Large intestine (tissue), 3 donors: ENCODE measurements at regions not wholly inside any gene's neighbourhood (a gene's known extent, or its start where the extent isn't known, plus 50 kb on each side); places are given as distances from the start of the nearest gene placed in this dataset.

ENCODE experiments used
- DNase-seq, 2 donors: peaks; one replicate each; pipeline versions ENCODE4 v3.0.0 to v3.0.0-alpha.2; 2013
- H3K27ac ChIP-seq: one replicate; pipeline ENCODE4 v1.5.1; 2013; ENCODE audit warnings: low read length
- H3K27me3 ChIP-seq: 2 replicates; pipeline ENCODE4 v1.6.1; 2013; ENCODE audit warnings: low read length; ENCODE audit not compliant: control insufficient read depth, insufficient read depth
- H3K36me3 ChIP-seq: 2 replicates; pipeline ENCODE4 v1.6.1; 2013; ENCODE audit warnings: low read length; ENCODE audit not compliant: control insufficient read depth, insufficient read depth
- H3K4me1 ChIP-seq: one replicate; pipeline ENCODE4 v1.6.1; 2013; ENCODE audit warnings: low read length; ENCODE audit not compliant: control insufficient read depth, insufficient read depth
- H3K4me3 ChIP-seq: one replicate; pipeline ENCODE4 v1.5.1; 2013; ENCODE audit warnings: low read length
- H3K9me3 ChIP-seq: one replicate; pipeline ENCODE4 v1.6.1; 2013; ENCODE audit warnings: mild to moderate bottlenecking, low read depth, low read length, moderate library complexity; ENCODE audit not compliant: control insufficient read depth
- WGBS: methylation state at CpG from one replicate; pipeline ENCODE4 v1.1.5; 2013; ENCODE audit warnings: low lambda C conversion rate; ENCODE audit not compliant: insufficient coverage; 5-methylcytosine and 5-hydroxymethylcytosine counted together

DNA sequence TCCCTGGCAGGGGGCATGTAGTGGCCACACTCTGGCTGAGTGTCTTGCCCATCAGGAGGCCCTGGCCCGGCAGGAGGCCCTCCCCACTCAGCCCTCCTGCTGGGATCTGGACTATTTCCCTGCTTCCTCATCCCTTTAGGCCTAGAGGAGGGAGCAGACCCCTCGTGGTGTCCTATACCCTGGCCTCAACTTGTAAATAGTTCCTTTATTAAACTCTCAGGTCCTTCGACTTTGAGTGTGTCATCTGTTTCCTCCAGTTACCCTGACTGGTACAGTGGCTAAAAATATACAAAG, 166.7 kb upstream of the GLI2 start:
- H3K4me1 ChIP-seq, result peaks cover 41% of the 10 kb centered on the region
- 80% methylated on average over 1 of the region's 3 CpGs for WGBS
- peaks cover 16% of the 10 kb centered on the region for H3K27me3 ChIP-seq
- peaks cover 2% of the 10 kb centered on the region for H3K9me3 ChIP-seq
- no peak for DNase-seq
- H3K4me3 ChIP-seq, result no peak overlapping the region
- no peak overlapping the region for H3K27ac ChIP-seq
- H3K36me3 ChIP-seq, result no peaks in the 10 kb centered on the region

DNA sequence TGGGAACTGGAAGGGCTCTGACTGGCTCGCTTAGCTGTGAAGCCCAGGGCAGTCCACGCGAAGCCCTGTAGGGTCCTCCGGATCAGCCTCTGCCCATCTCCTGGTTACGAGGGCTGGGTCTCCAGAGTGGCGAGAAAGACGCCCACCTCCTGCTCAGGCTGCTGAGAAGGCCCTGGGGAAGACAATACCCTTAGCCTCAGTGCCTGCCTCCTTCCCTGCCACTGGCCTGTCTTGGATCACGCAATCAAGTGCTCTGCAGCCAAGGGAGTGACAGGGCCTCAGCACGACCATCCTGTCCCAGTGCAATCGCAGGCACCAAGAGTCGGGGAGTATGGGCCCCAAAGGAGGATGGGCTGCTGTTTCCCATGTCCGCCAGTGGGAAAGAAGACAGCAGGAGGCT, 165.7 kb upstream of the GLI2 start:
- DNase-seq, result no peak
- no peak overlapping the region for H3K27ac ChIP-seq
- H3K4me3 ChIP-seq, result no peak overlapping the region
- H3K9me3 ChIP-seq, result no peaks in the 10 kb centered on the region
- WGBS, result no CpG with 5 or more reads among the region's 12 CpGs
- peaks cover 19% of the 10 kb centered on the region for H3K27me3 ChIP-seq
- no peaks in the 10 kb centered on the region for H3K36me3 ChIP-seq
- peaks cover 30% of the 10 kb centered on the region for H3K4me1 ChIP-seq

DNA sequence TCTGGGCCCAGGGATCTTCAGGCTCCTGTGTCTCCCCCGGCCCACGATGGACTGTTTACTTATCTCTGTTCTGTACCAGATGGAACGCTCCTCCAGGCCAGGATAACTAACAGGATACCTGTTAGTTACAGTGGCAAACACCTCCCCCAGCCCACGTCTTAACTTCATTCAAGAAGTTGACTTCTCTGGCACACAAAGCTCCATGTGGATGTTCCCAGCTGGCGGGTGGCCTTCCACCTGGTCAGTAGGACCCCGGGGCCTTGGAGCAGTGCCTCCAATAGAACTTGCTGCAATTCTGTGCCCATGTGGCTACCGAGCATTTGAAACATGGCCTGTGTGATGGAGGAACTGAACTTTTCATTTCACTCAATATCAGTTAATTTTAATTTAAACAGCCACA, 165.1 kb upstream of the GLI2 start:
- Histone ChIP-seq H3K36me3 (no peaks in the 10 kb centered on the region), H3K4me1 (peaks cover 25% of the 10 kb centered on the region), H3K27ac (no peak overlapping the region), H3K4me3 (no peak overlapping the region), H3K9me3 (no peaks in the 10 kb centered on the region), H3K27me3 (peaks cover 24% of the 10 kb centered on the region)
- no CpG with 5 or more reads among the region's 7 CpGs for WGBS
- no peak for DNase-seq

DNA sequence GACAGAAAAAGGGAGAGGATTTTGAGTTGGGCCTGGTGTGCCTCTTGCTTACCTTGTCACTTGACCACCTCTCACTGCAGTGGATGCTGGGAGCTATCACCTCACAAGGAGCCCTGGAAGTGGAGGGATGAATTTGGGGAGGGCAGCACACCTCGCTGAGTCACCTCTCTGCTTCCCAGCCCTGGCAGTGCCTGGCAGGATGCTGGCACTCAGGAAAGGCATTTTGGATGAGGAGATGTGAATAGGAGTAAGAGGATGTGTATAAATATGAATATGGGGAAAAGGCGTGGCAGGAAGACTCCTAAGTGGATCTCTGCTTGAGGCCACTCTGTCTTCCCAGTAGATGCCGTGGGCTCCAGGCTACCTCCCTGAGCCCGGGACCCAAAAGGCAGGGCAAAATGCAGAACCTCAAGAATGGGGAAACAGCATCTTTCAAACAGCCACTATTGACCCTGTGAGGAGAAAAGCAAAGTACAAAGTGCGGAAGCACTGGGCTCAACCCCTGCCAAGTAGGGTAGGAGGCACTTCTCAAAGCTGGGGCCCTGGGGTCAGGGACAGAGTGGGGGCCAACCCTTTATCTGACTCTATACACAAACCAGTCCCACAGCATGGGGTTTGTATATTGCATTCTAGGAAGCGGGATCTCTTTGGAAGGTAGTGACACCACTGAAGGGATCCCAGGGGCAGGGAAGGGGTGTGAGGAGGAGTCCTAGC, 164.5 kb upstream of the GLI2 start:
- Histone ChIP-seq H3K27ac (no peak overlapping the region), H3K27me3 (peaks cover 31% of the 10 kb centered on the region), H3K4me3 (no peak overlapping the region), H3K4me1 (peaks cover 19% of the 10 kb centered on the region), H3K9me3 (no peaks in the 10 kb centered on the region), H3K36me3 (no peaks in the 10 kb centered on the region)
- DNase-seq, result peak in 1 of 2 donors; percentile 61
- no CpG with 5 or more reads among the region's 6 CpGs for WGBS

DNA sequence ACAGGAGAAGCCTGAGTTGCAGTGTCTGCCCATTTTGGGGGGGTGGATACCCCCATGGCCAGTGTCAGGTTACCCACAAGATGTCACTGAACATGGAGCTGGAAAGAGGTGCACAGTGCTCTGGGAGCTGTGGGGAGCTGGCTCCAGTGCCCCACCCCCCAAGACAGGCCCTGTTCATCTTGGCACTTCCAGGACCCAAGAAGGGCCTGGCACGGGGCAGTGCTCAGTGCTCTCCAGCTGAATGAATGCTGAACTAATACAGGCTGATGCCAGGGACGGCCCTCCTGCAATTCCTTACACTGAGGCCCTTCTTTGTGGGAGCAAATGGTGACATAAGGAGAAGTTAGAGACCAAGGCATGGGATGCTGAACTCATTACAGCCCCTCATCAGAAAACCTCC, 163.4 kb upstream of the GLI2 start:
- Histone ChIP-seq H3K36me3 (no peaks in the 10 kb centered on the region), H3K9me3 (no peaks in the 10 kb centered on the region), H3K27me3 (peaks cover 36% of the 10 kb centered on the region), H3K4me3 (no peak overlapping the region), H3K27ac (no peak overlapping the region), H3K4me1 (peaks cover 13% of the 10 kb centered on the region)
- WGBS, result no CpG with 5 or more reads among the region's 2 CpGs
- no peak for DNase-seq

DNA sequence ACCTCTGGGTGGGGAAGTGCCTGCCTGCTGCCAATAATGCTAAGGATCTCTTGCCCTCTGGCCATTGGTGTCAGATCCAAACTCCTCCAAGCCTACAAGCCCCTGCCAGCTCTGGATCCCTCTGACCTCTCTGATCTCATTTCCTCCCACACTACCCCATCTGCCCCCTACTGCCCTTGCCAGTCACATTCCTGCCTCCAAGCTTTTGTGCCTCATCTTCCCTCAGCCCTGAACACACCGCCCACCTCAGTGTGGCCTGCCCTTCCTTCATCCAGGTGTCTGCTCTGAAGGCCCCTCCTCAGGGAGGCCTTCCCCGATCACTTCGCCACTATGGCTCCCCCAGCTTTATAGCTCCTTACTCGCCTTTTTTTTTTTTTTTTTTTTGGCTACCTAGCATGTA, 161.0 kb upstream of the GLI2 start:
- H3K9me3 ChIP-seq, result no peaks in the 10 kb centered on the region
- no peak overlapping the region for H3K27ac ChIP-seq
- peaks cover 11% of the 10 kb centered on the region for H3K4me1 ChIP-seq
- no peaks in the 10 kb centered on the region for H3K36me3 ChIP-seq
- peaks cover 37% of the 10 kb centered on the region for H3K27me3 ChIP-seq
- DNase-seq, result no peak
- 88% methylated on average over 4 of the region's 4 CpGs for WGBS
- no peak overlapping the region for H3K4me3 ChIP-seq

DNA sequence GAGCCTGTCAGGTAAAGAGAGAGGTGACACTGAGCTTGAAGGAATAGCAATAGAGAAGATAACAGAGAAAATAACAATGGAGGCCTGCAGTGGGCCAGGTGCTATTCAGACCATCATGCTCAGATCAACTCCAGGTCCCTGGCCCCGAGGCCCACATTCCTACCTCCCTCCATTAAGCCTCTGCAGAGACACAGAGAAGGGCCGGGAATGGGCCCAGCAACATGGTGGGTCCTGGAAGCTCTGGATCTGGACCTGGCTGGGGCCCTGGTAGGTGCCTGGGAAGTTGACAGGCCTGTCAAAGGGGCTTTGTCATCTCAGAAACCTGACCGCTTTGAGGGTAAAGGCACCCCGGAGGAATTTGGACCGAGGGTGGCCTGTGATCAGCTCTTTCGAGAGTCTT, 159.7 kb upstream of the GLI2 start:
- H3K4me3 ChIP-seq, result no peak overlapping the region
- no peaks in the 10 kb centered on the region for H3K9me3 ChIP-seq
- no peak overlapping the region for H3K27ac ChIP-seq
- H3K4me1 ChIP-seq, result peaks cover 10% of the 10 kb centered on the region
- DNase-seq, result no peak
- H3K36me3 ChIP-seq, result no peaks in the 10 kb centered on the region
- H3K27me3 ChIP-seq, result peaks cover 47% of the 10 kb centered on the region
- no CpG with 5 or more reads among the region's 6 CpGs for WGBS

DNA sequence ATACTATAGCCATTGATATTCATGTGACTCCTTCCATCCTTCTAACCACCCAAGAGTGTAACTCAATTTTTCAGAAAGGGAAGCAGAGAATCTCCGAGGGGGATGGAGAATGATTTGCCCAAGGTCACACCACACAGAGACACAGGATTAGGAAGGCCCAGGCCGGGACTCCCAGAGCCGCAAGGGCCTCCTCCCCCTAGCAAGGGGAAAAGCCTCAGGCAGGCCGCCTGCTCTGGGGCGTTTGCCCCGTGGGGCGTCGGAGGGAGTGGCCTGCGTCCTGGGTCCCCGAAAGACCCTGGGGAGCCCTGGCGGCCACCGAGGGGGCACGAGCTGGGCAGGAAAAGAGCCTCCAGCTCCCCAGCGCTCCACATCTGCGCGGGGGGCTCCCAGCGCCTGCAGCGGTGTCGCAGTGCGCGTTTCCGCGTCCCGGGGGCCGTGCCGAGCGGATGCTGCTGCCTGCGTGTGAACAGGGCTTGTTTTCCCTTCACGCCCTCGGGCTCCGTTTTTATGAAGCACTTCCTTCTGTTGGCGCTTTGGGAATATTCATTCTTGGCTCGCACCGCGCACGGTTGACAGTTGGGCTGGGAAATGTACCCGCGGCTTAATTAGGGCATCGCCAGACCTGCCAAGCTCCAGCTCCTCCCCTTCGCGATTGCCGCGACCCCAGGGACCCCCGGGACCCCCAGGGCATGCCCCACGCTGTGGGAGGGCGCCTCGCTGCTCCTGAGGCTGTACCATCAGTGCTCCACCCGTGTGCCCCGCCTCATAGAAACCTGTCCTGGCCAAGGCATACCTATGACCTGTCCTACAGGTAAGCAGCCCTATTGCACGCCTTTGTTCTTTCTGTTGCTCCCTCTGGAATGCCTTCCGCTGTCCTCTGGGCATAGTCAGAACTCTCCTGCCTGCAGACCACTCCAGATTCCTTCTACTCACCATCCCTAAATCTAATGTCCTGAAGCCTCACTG, 158.9 kb upstream of the GLI2 start:
- H3K27me3 ChIP-seq, result peaks cover 48% of the 10 kb centered on the region
- no peak overlapping the region for H3K27ac ChIP-seq
- peak overlapping the region; percentile 11 for H3K4me3 ChIP-seq
- 40% methylated on average over 1 of the region's 51 CpGs for WGBS
- H3K9me3 ChIP-seq, result no peaks in the 10 kb centered on the region
- DNase-seq, result no peak
- peaks cover 1% of the 10 kb centered on the region for H3K4me1 ChIP-seq
- no peaks in the 10 kb centered on the region for H3K36me3 ChIP-seq

DNA sequence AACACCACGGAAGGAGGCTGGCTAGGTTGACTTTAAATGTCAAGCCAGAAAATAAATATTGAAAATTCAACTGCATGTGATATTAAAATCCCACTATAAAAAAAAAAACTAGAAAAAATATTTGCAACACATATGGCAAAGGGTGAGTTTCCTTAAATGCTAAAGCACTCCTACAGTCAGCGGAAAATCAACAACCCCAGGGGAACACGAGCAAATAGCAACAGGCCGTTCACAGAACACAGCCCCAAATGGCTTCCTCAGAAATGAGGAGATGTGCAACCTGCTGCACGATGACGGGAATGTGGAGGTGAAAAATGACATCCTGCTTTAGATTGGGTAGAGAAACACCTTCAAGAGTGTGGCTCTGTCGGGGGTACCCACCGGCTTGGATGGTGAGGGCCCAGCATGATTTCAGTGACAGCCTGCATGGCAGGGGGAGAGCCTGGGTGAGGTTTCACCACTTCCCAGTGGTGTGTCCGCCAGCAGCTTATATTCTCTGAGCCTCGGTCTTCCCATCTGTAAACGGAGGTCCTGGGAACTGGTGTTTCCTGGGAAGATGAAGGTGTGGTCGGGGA, 157.9 kb upstream of the GLI2 start:
- no peak for DNase-seq
- Histone ChIP-seq H3K4me3 (no peak overlapping the region), H3K27me3 (peaks cover 51% of the 10 kb centered on the region), H3K36me3 (no peaks in the 10 kb centered on the region), H3K4me1 (no peaks in the 10 kb centered on the region), H3K27ac (no peak overlapping the region), H3K9me3 (no peaks in the 10 kb centered on the region)
- no CpG with 5 or more reads among the region's 12 CpGs for WGBS

DNA sequence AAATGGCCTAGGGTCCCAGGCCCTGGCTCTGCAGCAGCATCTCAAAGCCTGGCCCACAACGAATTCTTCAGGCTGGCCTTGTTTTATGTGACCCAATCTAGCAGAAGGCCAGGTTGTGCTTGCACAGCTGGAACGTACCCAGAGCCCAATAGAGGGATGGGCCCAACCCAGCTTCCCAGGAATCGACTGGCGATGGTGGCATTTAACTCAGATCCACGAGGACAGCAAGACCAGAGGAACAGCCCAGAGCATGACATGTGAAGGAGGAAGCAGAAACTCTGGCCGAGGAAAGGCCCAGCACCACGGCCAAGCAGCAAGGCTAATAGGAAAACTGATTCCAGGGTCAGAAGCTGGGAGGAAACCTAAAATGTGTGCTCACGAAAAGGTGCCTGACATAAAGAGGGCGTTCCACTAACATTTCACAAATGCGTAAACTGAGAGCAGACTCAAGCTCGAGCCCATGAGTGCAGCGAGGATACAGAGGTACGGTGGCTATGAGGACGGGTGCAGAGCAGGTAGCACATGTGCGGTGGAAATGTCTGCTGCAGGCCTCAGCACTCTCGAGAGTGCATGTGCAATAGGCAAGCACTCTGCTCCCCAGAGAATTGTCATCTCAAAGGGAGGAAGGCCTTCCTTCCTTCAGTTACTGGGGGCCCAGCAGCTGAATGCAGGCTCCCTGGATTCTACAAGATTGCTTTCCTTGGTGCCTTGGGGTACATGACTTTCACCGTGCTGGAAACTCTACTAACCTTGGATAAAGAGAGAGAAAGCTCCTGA, 156.9 kb upstream of the GLI2 start:
- WGBS, result no CpG with 5 or more reads among the region's 17 CpGs
- Histone ChIP-seq H3K9me3 (no peaks in the 10 kb centered on the region), H3K4me3 (no peak overlapping the region), H3K27ac (no peak overlapping the region), H3K27me3 (peaks cover 52% of the 10 kb centered on the region), H3K4me1 (no peaks in the 10 kb centered on the region), H3K36me3 (no peaks in the 10 kb centered on the region)
- DNase-seq, result no peak
